Endothelial cell of umbilical vein (primary cell): ENCODE measurements at regions not wholly inside any gene's neighbourhood (a gene's known extent, or its start where the extent isn't known, plus 50 kb on each side); places are given as distances from the start of the nearest gene placed in this dataset.
"Not testable (repeated sequence)": the region's sequence is repeated elsewhere in the genome, so short reads cannot be mapped to it uniquely, and the experiment has no call there.

ENCODE experiments used
- BruUV-seq: library from RNA; stranded (reverse); fragments of 400-500 nt; replicated peaks from 2 replicates; lab custom pipeline; 2021; lab: Mats Ljungman, UMichigan
- CTCF ChIA-PET: fragments of 300-600, 350-600 bp; sonication (Branson Sonifier 250); formaldehyde crosslinking; loops from one replicate; lab custom pipeline; 2021; ENCODE audit warnings: antibody characterized with exemption, inconsistent platforms; lab: Charles Lee
- POLR2A ChIA-PET: fragments of 300-600, 350-600 bp; sonication (Branson Sonifier 250); formaldehyde crosslinking; loops from one replicate; lab custom pipeline; 2021; ENCODE audit warnings: antibody characterized with exemption, inconsistent platforms; lab: Charles Lee
- DNase-seq: peaks from one replicate; pipeline ENCODE4 v3.0.0-alpha.2; 2011; ENCODE audit warnings: low read depth, low spot score
- FAIRE-seq: peaks from 2 replicates; lab custom pipeline; 2011; peaks lifted over from hg19 to GRCh38; lab: Jason Lieb, UNC
- H2AFZ ChIP-seq: 2 replicates; pipeline ENCODE4 v1.6.0; 2012; ENCODE audit warnings: low read depth, low read length, control low read depth, inconsistent platforms
- H3K27ac ChIP-seq: 2 replicates; pipeline ENCODE4 v1.5.1; 2011; ENCODE audit warnings: low read depth, mild to moderate bottlenecking, control low read depth, low read length, moderate library complexity; ENCODE audit not compliant: insufficient read depth
- H3K27me3 ChIP-seq, 2 experiments: 2 replicates each; pipeline versions ENCODE4 v1.6.0 to v1.6.1; 2011; ENCODE audit warnings: low read length in 2 of 2, mixed read lengths in 1 of 2; ENCODE audit not compliant: control insufficient read depth in 2 of 2, insufficient read depth in 2 of 2
- H3K36me3 ChIP-seq, 2 experiments: 2 replicates in 1 of 2; 3 replicates in 1 of 2; pipeline ENCODE4 v1.5.1; 2011; ENCODE audit warnings: low read length in 2 of 2, mild to moderate bottlenecking in 1 of 2, moderate library complexity in 1 of 2; ENCODE audit not compliant: control insufficient read depth in 2 of 2, insufficient read depth in 2 of 2; ENCODE audit errors: extremely low read depth in 1 of 2
- H3K4me1 ChIP-seq: 3 replicates; pipeline ENCODE4 v1.5.1; 2011; ENCODE audit warnings: mild to moderate bottlenecking, low read length; ENCODE audit not compliant: control insufficient read depth, insufficient read depth; ENCODE audit errors: extremely low read depth
- H3K4me2 ChIP-seq: 2 replicates; pipeline ENCODE4 v1.6.1; 2011; ENCODE audit warnings: low read length, control low read depth, mixed read lengths; ENCODE audit not compliant: insufficient read depth
- H3K4me3 ChIP-seq, 3 experiments: fragments of 200-600 bp in 1 of 3; sonication (generic), shearing (Covaris generic) in 1 of 3; replicated peaks in 1 of 3; 2 replicates each; pipeline ENCODE4 v1.5.1; 2011 to 2016; ENCODE audit warnings: control low read depth in 3 of 3, low read length in 3 of 3, mild to moderate bottlenecking in 2 of 3, inconsistent platforms in 1 of 3, low read depth in 1 of 3, moderate library complexity in 1 of 3; ENCODE audit not compliant: insufficient read depth in 1 of 3
- H3K79me2 ChIP-seq: 2 replicates; pipeline ENCODE4 v1.6.0; 2012; ENCODE audit warnings: low read length, inconsistent platforms; ENCODE audit not compliant: control insufficient read depth, insufficient read depth
- H3K9ac ChIP-seq: replicated peaks from 2 replicates; pipeline ENCODE3; 2011; ENCODE audit warnings: low read length, control low read depth; ENCODE audit not compliant: insufficient read depth; ENCODE audit errors: extremely low read depth
- H3K9me1 ChIP-seq: replicated peaks from 3 replicates; pipeline ENCODE4 v1.6.0; 2011; ENCODE audit warnings: mild to moderate bottlenecking, low read length; ENCODE audit not compliant: control insufficient read depth, insufficient read depth; ENCODE audit errors: extremely low read depth
- H3K9me3 ChIP-seq: replicated peaks from 2 replicates; pipeline ENCODE4 v1.5.1; 2012; ENCODE audit warnings: low read length, inconsistent platforms; ENCODE audit not compliant: control insufficient read depth, insufficient read depth
- H4K20me1 ChIP-seq: replicated peaks from 2 replicates; pipeline ENCODE3; 2011; ENCODE audit warnings: mild to moderate bottlenecking, low read length; ENCODE audit not compliant: control insufficient read depth, insufficient read depth; ENCODE audit errors: extremely low read depth
- JUN ChIP-seq: IDR thresholded peaks from 2 replicates; pipeline ENCODE4 v1.6.1; 2011; ENCODE audit warnings: borderline replicate concordance, low read depth; ENCODE audit not compliant: insufficient read length, insufficient read depth
- POLR2A ChIP-seq: IDR thresholded peaks from 2 replicates; pipeline ENCODE4 v1.6.1; 2012; ENCODE audit warnings: low read depth, mild to moderate bottlenecking, control low read depth, low read length
- dilution Hi-C: fragments of 300-500 bp; cut with MboI; formaldehyde crosslinking; loops from one replicate; pipeline ENCODE4 v1.15.0; 2019; ENCODE audit warnings: low sequenced_read_pairs; ENCODE audit not compliant: extremely low pct_ligation_motif_present
- intact Hi-C: fragments of 100-400 bp; cut with micrococcal nuclease; formaldehyde crosslinking; loops from one replicate; pipeline ENCODE4 v1.10.0; 2022
- TF ChIP-seq, protein P1 (sequence below): IDR thresholded peaks from 2 replicates; pipeline ENCODE4 v1.6.1; 2011; ENCODE audit not compliant: insufficient read depth, insufficient read length
- TF ChIP-seq, protein P2 (sequence below), 2 donors: IDR thresholded peaks; 1 replicate in 1 of 2; 2 replicates in 1 of 2; pipeline ENCODE4 v1.5.1; 2011; ENCODE audit warnings: low read length in 2 of 2, mild to moderate bottlenecking in 2 of 2, moderate library complexity in 2 of 2, control low read depth in 1 of 2, inconsistent platforms in 1 of 2, low read depth in 1 of 2; ENCODE audit not compliant: insufficient read depth in 1 of 2; ENCODE audit errors: extremely low read depth in 1 of 2

GRCh38 chr6:121555201-121555600 lies 119.8 kb downstream of the GJA1 start:
- no peak overlapping the region for H3K4me3 ChIP-seq
- no peak for FAIRE-seq
- peaks cover 3% of the 10 kb centered on the region for H3K4me1 ChIP-seq
- no peak overlapping the region for H3K9ac ChIP-seq
- H3K4me2 ChIP-seq = no peak overlapping the region
- BruUV-seq = no TSS peak
- no peak for DNase-seq
- no peaks in the 10 kb centered on the region for H3K79me2 ChIP-seq
- dilution Hi-C loops = no loop called here
- intact Hi-C loops = no loop called here
- H3K9me3 ChIP-seq = no peaks in the 10 kb centered on the region
- H3K36me3 ChIP-seq = no peaks in the 10 kb centered on the region
- POLR2A ChIA-PET = no interaction called here
- TF ChIP-seq POLR2A (no peak), JUN (no peak)
- TF ChIP-seq, protein P1, sequence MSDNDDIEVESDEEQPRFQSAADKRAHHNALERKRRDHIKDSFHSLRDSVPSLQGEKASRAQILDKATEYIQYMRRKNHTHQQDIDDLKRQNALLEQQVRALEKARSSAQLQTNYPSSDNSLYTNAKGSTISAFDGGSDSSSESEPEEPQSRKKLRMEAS = no peak
- TF ChIP-seq, protein P2, sequence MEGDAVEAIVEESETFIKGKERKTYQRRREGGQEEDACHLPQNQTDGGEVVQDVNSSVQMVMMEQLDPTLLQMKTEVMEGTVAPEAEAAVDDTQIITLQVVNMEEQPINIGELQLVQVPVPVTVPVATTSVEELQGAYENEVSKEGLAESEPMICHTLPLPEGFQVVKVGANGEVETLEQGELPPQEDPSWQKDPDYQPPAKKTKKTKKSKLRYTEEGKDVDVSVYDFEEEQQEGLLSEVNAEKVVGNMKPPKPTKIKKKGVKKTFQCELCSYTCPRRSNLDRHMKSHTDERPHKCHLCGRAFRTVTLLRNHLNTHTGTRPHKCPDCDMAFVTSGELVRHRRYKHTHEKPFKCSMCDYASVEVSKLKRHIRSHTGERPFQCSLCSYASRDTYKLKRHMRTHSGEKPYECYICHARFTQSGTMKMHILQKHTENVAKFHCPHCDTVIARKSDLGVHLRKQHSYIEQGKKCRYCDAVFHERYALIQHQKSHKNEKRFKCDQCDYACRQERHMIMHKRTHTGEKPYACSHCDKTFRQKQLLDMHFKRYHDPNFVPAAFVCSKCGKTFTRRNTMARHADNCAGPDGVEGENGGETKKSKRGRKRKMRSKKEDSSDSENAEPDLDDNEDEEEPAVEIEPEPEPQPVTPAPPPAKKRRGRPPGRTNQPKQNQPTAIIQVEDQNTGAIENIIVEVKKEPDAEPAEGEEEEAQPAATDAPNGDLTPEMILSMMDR (IDR thresholded peaks at IDR 0.05; ENCODE audit: extremely low read depth in 1 of 2, insufficient read depth in 1 of 2, low read depth in 1 of 2, low read length in 2 of 2) = no peak
- CTCF ChIA-PET = no interaction called here
- no peaks in the 10 kb centered on the region for H4K20me1 ChIP-seq
- no peaks in the 10 kb centered on the region for H3K27me3 ChIP-seq
- no peak overlapping the region for H2AFZ ChIP-seq
- no peak overlapping the region for H3K27ac ChIP-seq
- H3K9me1 ChIP-seq = no peaks in the 10 kb centered on the region

DNA sequence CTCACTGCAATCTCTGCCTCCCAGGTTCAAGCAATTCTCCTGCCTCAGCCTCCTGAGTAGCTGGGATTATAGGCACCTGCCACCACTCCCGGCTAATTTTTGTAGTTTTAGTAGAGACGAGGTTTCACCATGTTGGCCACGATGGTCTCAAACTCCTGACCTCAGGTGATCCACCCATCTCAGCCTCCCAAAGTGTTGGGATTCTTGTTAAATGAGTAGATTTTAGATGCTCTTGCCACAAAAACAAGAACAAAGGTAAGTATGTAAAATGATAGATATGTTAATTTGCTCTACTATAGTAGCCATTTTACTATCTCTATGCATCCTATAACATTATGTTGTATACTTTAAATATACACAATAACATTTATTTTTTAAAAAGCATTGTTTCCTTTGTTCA lies 120.7 kb downstream of the GJA1 start:
- intact Hi-C loops, H3K4me2 ChIP-seq, DNase-seq, H3K9ac ChIP-seq, H3K9me1 ChIP-seq, BruUV-seq, H2AFZ ChIP-seq, H3K36me3 ChIP-seq, H3K27me3 ChIP-seq, dilution Hi-C loops, H4K20me1 ChIP-seq, H3K27ac ChIP-seq, H3K4me3 ChIP-seq, H3K4me1 ChIP-seq, POLR2A ChIA-PET, FAIRE-seq, H3K79me2 ChIP-seq, H3K9me3 ChIP-seq: not testable (repeated sequence)
- CTCF ChIA-PET = interaction anchor here (1.2 kb wide), 1 partner anchor 34 kb away, joined by 4 read pairs; no protein-coding TSS in a partner anchor
